ENCODE measurements at regions not wholly inside any gene's neighbourhood (a gene's known extent, or its start where the extent isn't known, plus 50 kb on each side); places are given as distances from the start of the nearest gene placed in this dataset.

DNA sequence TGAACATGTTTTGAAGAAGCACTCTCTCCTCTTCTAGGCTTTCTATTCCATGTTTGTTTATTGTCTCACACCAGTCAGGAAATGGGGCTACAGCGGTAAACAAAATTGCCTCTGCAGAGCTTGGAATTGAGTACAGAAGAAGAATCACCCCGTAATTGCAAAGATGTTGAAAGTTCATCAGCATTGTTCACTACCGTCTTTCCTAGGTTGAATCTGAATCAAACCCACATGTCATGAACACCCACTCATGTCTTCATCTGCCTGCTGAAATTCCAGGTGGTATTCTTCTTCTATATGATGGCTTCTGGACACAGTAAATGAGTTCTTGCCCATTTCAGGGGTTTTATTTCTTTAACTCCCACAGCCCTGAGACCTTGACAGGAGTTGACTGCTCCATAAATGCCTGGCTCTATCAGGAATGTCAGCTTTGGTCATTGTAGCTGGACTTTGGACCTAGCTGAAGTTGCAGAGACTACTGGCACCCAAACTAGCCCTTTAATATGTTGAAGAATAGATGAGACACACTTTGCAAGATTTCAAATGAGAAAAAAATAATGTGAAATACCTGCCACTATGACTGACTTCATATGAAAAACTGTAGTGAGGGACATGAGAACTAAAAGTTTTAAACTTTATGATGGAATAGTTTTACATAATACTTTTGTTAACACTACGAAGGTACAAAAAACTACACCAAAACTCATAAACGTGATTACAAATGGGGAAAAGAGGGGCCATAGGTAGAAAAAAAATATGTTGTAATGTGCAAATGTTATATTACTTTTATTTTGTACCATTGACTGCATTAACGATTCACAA is 1235.3 kb upstream of the ZEB2 start:
- no peak for ATAC-seq
- intact Hi-C loops (cut with DNase I) = no loop called here
- H3K4me1 ChIP-seq = peaks cover 13% of the 10 kb centered on the region
- no peak overlapping the region for H3K4me3 ChIP-seq
- H3K27ac ChIP-seq = no peak overlapping the region
- 85 to 92% (median 87%) methylated on average over 6 of the region's 6 CpGs for WGBS, 3 donors
- no peaks in the 10 kb centered on the region for H3K9me3 ChIP-seq
- TF ChIP-seq, protein P1, sequence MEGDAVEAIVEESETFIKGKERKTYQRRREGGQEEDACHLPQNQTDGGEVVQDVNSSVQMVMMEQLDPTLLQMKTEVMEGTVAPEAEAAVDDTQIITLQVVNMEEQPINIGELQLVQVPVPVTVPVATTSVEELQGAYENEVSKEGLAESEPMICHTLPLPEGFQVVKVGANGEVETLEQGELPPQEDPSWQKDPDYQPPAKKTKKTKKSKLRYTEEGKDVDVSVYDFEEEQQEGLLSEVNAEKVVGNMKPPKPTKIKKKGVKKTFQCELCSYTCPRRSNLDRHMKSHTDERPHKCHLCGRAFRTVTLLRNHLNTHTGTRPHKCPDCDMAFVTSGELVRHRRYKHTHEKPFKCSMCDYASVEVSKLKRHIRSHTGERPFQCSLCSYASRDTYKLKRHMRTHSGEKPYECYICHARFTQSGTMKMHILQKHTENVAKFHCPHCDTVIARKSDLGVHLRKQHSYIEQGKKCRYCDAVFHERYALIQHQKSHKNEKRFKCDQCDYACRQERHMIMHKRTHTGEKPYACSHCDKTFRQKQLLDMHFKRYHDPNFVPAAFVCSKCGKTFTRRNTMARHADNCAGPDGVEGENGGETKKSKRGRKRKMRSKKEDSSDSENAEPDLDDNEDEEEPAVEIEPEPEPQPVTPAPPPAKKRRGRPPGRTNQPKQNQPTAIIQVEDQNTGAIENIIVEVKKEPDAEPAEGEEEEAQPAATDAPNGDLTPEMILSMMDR (IDR thresholded peaks at IDR 0.05) = no peak
- DNase-seq = no peak
- no peaks in the 10 kb centered on the region for H3K27me3 ChIP-seq (ENCODE audit: insufficient read depth in 3 of 3, low read length in 2 of 3)
- no peaks in the 10 kb centered on the region for H3K36me3 ChIP-seq (ENCODE audit: insufficient read depth in 1 of 2, low read depth in 1 of 2)

DNA sequence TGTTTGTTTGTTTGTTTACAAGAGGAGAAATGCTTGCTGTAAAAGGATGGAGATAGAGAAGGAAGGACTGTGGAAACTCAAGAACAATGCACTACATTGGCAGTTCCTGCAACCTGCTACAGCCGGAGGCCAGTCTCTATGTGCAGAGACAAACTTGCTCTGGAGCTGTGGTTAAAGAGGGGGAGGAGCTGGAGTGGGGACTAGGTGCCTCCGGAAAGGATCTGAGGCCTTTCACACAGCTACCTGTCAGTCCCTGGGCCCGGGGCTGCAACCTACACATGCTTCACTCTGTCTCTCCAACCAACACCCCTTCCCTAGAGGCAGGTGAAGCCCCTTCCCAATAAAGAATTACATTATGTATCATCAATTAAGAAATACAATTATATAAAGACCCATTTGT is 1234.0 kb upstream of the ZEB2 start:
- Histone ChIP-seq H3K27me3 (ENCODE audit: insufficient read depth in 3 of 3, low read length in 2 of 3) (no peaks in the 10 kb centered on the region), H3K9me3 (no peaks in the 10 kb centered on the region), H3K4me1 (peaks cover 13% of the 10 kb centered on the region), H3K4me3 (no peak overlapping the region), H3K36me3 (ENCODE audit: insufficient read depth in 1 of 2, low read depth in 1 of 2) (no peaks in the 10 kb centered on the region), H3K27ac (no peak overlapping the region)
- intact Hi-C loops (cut with DNase I) = no loop called here
- DNase-seq = no peak
- no peak for ATAC-seq
- WGBS, 3 donors = 75 to 94% (median 76%) methylated on average over 3 of the region's 3 CpGs
- TF ChIP-seq, protein P1 (IDR thresholded peaks at IDR 0.05) = no peak

DNA sequence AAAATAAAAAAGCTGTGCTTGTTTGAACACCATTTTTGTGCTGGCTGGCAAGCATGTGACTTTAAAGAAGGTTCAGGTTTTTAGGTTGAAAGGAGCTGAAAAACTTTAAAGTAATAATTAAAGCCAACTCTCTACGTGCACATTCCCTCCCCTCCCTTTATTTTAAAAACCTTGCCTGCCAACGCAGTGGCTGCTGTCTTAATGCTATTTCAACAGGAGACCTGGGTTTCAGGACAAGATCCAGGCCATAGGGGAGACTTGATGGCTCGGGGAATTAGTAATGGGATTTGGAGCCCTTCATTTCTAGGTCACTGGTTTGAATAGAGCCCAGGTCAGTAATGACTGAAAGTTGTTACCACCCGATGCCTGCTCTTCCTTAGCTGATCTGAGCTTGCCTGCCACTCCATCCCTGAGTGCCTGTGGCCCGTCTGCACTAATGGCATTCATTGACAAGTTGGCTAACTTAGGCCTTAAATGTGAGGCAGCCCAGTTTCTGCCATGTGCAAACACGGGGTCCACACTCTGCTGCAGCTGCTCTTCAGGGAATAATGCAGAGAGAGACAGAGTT is 1233.2 kb upstream of the ZEB2 start:
- H3K4me1 ChIP-seq = peaks cover 13% of the 10 kb centered on the region
- H3K27ac ChIP-seq = no peak overlapping the region
- H3K36me3 ChIP-seq (ENCODE audit: insufficient read depth in 1 of 2, low read depth in 1 of 2) = no peaks in the 10 kb centered on the region
- 30 to 47% (median 33%) methylated on average over 6 of the region's 6 CpGs for WGBS, 3 donors
- DNase-seq = no peak
- no peaks in the 10 kb centered on the region for H3K27me3 ChIP-seq (ENCODE audit: insufficient read depth in 3 of 3, low read length in 2 of 3)
- no peak overlapping the region for H3K4me3 ChIP-seq
- intact Hi-C loops (cut with DNase I) = no loop called here
- ATAC-seq = peak in 1 of 4 donors; percentile 32
- H3K9me3 ChIP-seq = no peaks in the 10 kb centered on the region
- TF ChIP-seq, protein P1 (IDR thresholded peaks at IDR 0.05) = no peak

DNA sequence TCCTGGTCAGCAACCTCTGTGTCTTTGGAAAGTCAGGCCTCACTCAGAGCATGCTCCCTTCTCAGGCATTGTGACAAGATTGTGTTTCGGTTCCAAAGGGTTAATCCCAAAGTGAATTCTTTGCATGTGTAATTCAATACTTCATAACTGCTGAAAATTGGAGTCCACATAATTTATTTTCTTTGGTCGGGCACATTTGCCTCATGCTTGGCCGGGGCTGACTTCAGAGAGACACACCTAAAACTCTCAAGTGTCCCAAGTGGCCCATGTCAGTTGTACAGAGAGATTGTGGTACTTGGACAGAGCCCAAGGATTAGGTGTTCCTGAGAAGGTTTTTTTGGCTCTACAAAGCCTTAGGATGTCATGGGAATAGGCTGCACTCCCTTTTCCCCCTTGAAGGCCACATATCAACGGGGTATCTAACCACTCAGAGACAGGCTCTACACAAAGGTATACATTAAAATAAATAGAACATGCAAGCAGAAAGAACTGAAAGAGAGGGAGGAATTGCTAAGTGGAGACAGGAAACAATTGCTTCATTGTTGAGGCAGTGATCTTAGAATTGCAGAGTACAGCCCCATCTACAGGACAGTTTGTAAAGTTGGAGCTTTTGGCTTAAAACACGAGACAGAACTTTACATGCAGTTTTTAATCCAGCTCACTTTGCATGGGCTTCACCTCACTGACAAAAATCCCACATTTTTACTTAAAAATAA is 1232.3 kb upstream of the ZEB2 start:
- Histone ChIP-seq H3K36me3 (ENCODE audit: insufficient read depth in 1 of 2, low read depth in 1 of 2) (no peaks in the 10 kb centered on the region), H3K4me1 (peaks cover 13% of the 10 kb centered on the region), H3K9me3 (no peaks in the 10 kb centered on the region), H3K4me3 (no peak overlapping the region), H3K27me3 (ENCODE audit: insufficient read depth in 3 of 3, low read length in 2 of 3) (no peaks in the 10 kb centered on the region), H3K27ac (peak overlapping the region; percentile 19)
- TF ChIP-seq, protein P1 (IDR thresholded peaks at IDR 0.05) = peak; percentile 44
- ATAC-seq (peak in 3 of 4 donors; percentile 59 to 83 (median 81)), DNase-seq (no peak)
- WGBS, 3 donors = 7 to 16% (median 7%) methylated on average over 5 of the region's 5 CpGs
- intact Hi-C loops (cut with DNase I) = no loop called here

All from psoas muscle (tissue), 7 donors.